HepG2 (cell line): ENCODE measurements at regions not wholly inside any gene's neighbourhood (a gene's known extent, or its start where the extent isn't known, plus 50 kb on each side); places are given as distances from the start of the nearest gene placed in this dataset.

ENCODE experiments used
- ATAC-seq: fragments of 200-7000 bp; cut with Tn5 transposase; 3 replicates; pipeline ENCODE4 v1.9.1; 2020; ENCODE audit warnings: mild to moderate bottlenecking, moderate library complexity
- BruUV-seq: library from RNA; stranded (reverse); fragments of 400-500 nt; replicated peaks from 2 replicates; lab custom pipeline; 2021; lab: Mats Ljungman, UMichigan
- CTCF ChIA-PET: fragments of 300-600 bp; formaldehyde crosslinking; extraction: SDS; loops from one replicate; lab custom pipeline; 2021; ENCODE audit warnings: low total read pairs, inconsistent platforms, low intra/inter-chr PET ratio; lab: Yijun Ruan, JAX
- POLR2A ChIA-PET: fragments of 350-600 bp; sonication (Branson Sonifier 250); formaldehyde crosslinking; loops from one replicate; lab custom pipeline; 2020; ENCODE audit warnings: antibody characterized with exemption, inconsistent platforms; lab: Yijun Ruan, JAX
- DNase-seq: peaks from one replicate; pipeline ENCODE4 v3.0.0-alpha.2; 2015; ENCODE audit warnings: low spot score
- FAIRE-seq: peaks from 3 replicates; lab custom pipeline; 2011; peaks lifted over from hg19 to GRCh38; lab: Jason Lieb, UNC
- H2AFZ ChIP-seq: one replicate; pipeline ENCODE4 v1.6.1; 2011; ENCODE audit warnings: low read length, inconsistent platforms
- H3K27ac ChIP-seq: fragments of 300-600 bp; 3 replicates; pipeline ENCODE4 v1.8.0; 2011; ENCODE audit warnings: mixed run types, mild to moderate bottlenecking, mixed read lengths, low read length, inconsistent platforms; ENCODE audit not compliant: insufficient read depth; ENCODE audit errors: extremely low read length
- H3K27me3 ChIP-seq, 2 experiments: fragments of 200-600 bp in 1 of 2; 2 replicates in 1 of 2; 3 replicates in 1 of 2; pipeline versions ENCODE4 v1.6.0 to v1.8.0; 2011; ENCODE audit warnings: low read length in 2 of 2, mild to moderate bottlenecking in 2 of 2, moderate library complexity in 2 of 2, inconsistent platforms in 1 of 2; ENCODE audit not compliant: insufficient read depth in 2 of 2, control insufficient read depth in 1 of 2
- H3K36me3 ChIP-seq, 2 experiments: fragments of 200-600 bp in 1 of 2; replicated peaks in 1 of 2; 2 replicates in 1 of 2; 3 replicates in 1 of 2; pipeline versions ENCODE4 v1.5.1 to v1.8.0; 2011; ENCODE audit warnings: low read length in 2 of 2, inconsistent platforms in 1 of 2; ENCODE audit not compliant: insufficient read depth in 2 of 2, control insufficient read depth in 1 of 2
- H3K4me1 ChIP-seq: 2 replicates; pipeline ENCODE4 v1.5.1; 2012; ENCODE audit warnings: low read length, inconsistent platforms; ENCODE audit not compliant: insufficient read depth
- H3K4me2 ChIP-seq: 2 replicates; pipeline ENCODE4 v1.6.0; 2011; ENCODE audit warnings: low read depth, low read length, inconsistent platforms
- H3K4me3 ChIP-seq, 3 experiments: fragments of 200-600 bp in 1 of 3; sonication (generic), shearing (Covaris generic) in 1 of 3; replicated peaks in 1 of 3; 2 replicates each; pipeline ENCODE4 v1.5.1; 2011 to 2016; ENCODE audit warnings: low read length in 3 of 3, inconsistent platforms in 2 of 3, low read depth in 2 of 3, mild to moderate bottlenecking in 2 of 3, control low read depth in 1 of 3, mixed read lengths in 1 of 3; ENCODE audit not compliant: insufficient read depth in 1 of 3
- H3K79me2 ChIP-seq: one replicate; pipeline ENCODE4 v1.6.1; 2011; ENCODE audit warnings: low read length, inconsistent platforms; ENCODE audit not compliant: insufficient read depth
- H3K9ac ChIP-seq: 2 replicates; pipeline ENCODE4 v1.6.0; 2011; ENCODE audit warnings: mild to moderate bottlenecking, low read depth, low read length, inconsistent platforms; ENCODE audit not compliant: insufficient read depth
- H3K9me3 ChIP-seq: 2 replicates; pipeline ENCODE4 v1.5.1; 2012; ENCODE audit warnings: mild to moderate bottlenecking, low read length
- H4K20me1 ChIP-seq: 2 replicates; pipeline ENCODE4 v1.6.0; 2011; ENCODE audit warnings: inconsistent platforms, mild to moderate bottlenecking, low read length, moderate library complexity; ENCODE audit not compliant: insufficient read depth
- AHR ChIP-seq: IDR thresholded peaks from 2 replicates; pipeline ENCODE4 v1.6.1; 2018; ENCODE audit warnings: missing genetic modification reagents, missing compliant biosample characterization
- ARNT ChIP-seq: fragments of 450-650 bp; IDR thresholded peaks from 2 replicates; pipeline ENCODE4 v1.6.1; 2017
- EED ChIP-seq: sonication (generic); formaldehyde crosslinking; IDR thresholded peaks from 2 replicates; pipeline ENCODE4 v1.5.0; 2020; ENCODE audit warnings: mild to moderate bottlenecking, missing genetic modification reagents
- FOXC1 ChIP-seq: sonication (generic); formaldehyde crosslinking; IDR thresholded peaks from 2 replicates; pipeline ENCODE4 v1.8.0; 2022; ENCODE audit warnings: mild to moderate bottlenecking, missing genetic modification reagents, borderline replicate concordance
- HOXD1 ChIP-seq: sonication (generic); formaldehyde crosslinking; IDR thresholded peaks from 2 replicates; pipeline ENCODE4 v1.5.0; 2020; ENCODE audit warnings: missing genetic modification reagents
- KLF13 ChIP-seq: sonication (generic); formaldehyde crosslinking; IDR thresholded peaks from 2 replicates; pipeline ENCODE4 v1.4.0; 2020; ENCODE audit warnings: mild to moderate bottlenecking, missing genetic modification reagents
- MTF1 ChIP-seq: sonication (generic); formaldehyde crosslinking; IDR thresholded peaks from 2 replicates; pipeline ENCODE4 v1.5.0; 2020; ENCODE audit warnings: missing genetic modification reagents
- NR2F1 ChIP-seq, 2 experiments: fragments of 450-650 bp in 1 of 2; formaldehyde crosslinking in 1 of 2; IDR thresholded peaks; 2 replicates each; pipeline versions ENCODE4 v1.5.0 to v1.6.1; 2016 to 2020; ENCODE audit warnings: mild to moderate bottlenecking in 1 of 2, missing compliant biosample characterization in 1 of 2, missing genetic modification reagents in 1 of 2, moderate library complexity in 1 of 2
- NR2F6 ChIP-seq, 2 experiments: IDR thresholded peaks; 2 replicates each; pipeline ENCODE4 v1.6.1; 2016; ENCODE audit warnings: antibody characterized with exemption in 1 of 2, mild to moderate bottlenecking in 1 of 2
- PCBP1 ChIP-seq: fragments of 200-400 bp; formaldehyde crosslinking; IDR thresholded peaks from 2 replicates; pipeline ENCODE4 v1.6.1; 2017; ENCODE audit warnings: mild to moderate bottlenecking, low read depth, low read length, borderline replicate concordance
- STAT5B ChIP-seq: sonication (generic); formaldehyde crosslinking; IDR thresholded peaks from 2 replicates; pipeline ENCODE4 v1.4.0; 2020; ENCODE audit warnings: missing genetic modification reagents
- ZFP91 ChIP-seq: sonication (generic); formaldehyde crosslinking; IDR thresholded peaks from 2 replicates; pipeline ENCODE4 v1.9.0; 2022; ENCODE audit warnings: missing genetic modification reagents, mild to moderate bottlenecking, borderline replicate concordance
- ZNF138 ChIP-seq: sonication (generic); formaldehyde crosslinking; IDR thresholded peaks from 2 replicates; pipeline ENCODE4 v1.5.0; 2020; ENCODE audit warnings: mild to moderate bottlenecking, low read depth, missing genetic modification reagents
- ZNF564 ChIP-seq: sonication (generic); formaldehyde crosslinking; IDR thresholded peaks from 2 replicates; pipeline ENCODE4 v1.8.1; 2023; ENCODE audit warnings: mild to moderate bottlenecking, missing genetic modification reagents
- ZNF660 ChIP-seq: sonication (generic); formaldehyde crosslinking; IDR thresholded peaks from 2 replicates; pipeline ENCODE4 v1.5.1; 2020; ENCODE audit warnings: mild to moderate bottlenecking, low read depth, missing genetic modification reagents, borderline replicate concordance
- ZNF776 ChIP-seq: sonication (generic); formaldehyde crosslinking; IDR thresholded peaks from 2 replicates; pipeline ENCODE4 v1.4.0; 2020; ENCODE audit warnings: mild to moderate bottlenecking, missing genetic modification reagents
- WGBS: methylation state at CpG from one replicate; pipeline ENCODE4 v1.1.6; 2017; ENCODE audit warnings: low lambda C conversion rate; 5-methylcytosine and 5-hydroxymethylcytosine counted together
- in situ Hi-C: cut with HindIII; loops from 2 replicates; pipeline ENCODE4 v1.10.0; 2017; ENCODE audit warnings: low pct_unique_long_range_greater_than_20kb; ENCODE audit not compliant: extremely low pct_ligation_motif_present
- intact Hi-C: fragments of 100-400 bp; cut with micrococcal nuclease; formaldehyde crosslinking; loops from one replicate; pipeline ENCODE4 v1.10.0; 2022; ENCODE audit not compliant: unreplicated experiment
- TF ChIP-seq, protein P1 (sequence below): IDR thresholded peaks from 2 replicates; pipeline ENCODE4 v1.6.1; 2016; ENCODE audit warnings: missing genetic modification reagents, missing compliant biosample characterization

DNA sequence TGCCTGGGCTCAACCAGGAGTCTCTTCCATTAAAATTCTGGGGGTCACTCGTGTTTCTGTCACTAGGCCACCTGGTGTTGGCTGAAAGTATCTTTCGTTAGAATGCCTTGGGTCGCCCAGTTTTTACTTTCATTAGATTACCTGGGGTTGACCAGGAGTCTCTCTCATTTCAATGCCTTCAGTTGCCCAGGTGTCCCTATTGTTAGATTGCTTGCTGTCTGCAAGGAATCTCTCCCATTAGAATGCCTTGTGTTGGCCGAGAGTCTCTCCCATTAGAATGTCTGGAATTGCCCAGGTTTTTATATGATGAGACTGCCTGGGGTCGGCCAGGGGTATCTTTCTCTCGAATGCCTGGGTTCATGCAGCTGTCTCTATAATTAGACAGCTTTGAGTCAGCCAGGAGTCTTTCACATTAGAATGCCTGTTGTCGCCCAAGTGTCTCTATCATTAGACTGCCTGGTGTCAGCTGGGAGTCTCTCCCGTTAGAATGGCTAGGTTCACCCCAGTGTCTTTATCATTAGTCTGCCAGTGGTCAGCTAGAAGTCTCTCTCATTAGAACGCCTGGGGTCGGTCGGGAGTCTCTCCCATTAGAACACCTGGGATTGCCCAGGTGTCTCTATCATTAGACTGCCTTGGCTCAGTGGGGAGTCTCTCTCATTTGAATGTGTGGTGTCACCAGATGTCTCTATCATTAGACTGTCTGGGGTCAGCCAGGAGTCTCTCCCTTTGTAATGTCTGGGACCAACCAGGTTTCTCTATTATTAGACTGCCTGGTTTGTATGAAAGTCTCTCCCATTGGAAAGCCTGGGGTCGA is 1446.8 kb downstream of the UQCRFS1 start (continued):
- TF ChIP-seq ZNF660 (CRISPR knock-in tag) = no peak
- no peak for TF ChIP-seq ZNF564 (CRISPR knock-in tag)
- TF ChIP-seq STAT5B (CRISPR knock-in tag) = no peak
- no peak for TF ChIP-seq ZFP91 (CRISPR knock-in tag)
- TF ChIP-seq ZNF776 (CRISPR knock-in tag) = no peak
- no peak for TF ChIP-seq AHR (CRISPR knock-in tag)
- TF ChIP-seq EED (CRISPR knock-in tag) = no peak
- TF ChIP-seq MTF1 (CRISPR knock-in tag) = no peak
- TF ChIP-seq, protein P1, sequence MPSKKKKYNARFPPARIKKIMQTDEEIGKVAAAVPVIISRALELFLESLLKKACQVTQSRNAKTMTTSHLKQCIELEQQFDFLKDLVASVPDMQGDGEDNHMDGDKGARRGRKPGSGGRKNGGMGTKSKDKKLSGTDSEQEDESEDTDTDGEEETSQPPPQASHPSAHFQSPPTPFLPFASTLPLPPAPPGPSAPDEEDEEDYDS = no peak
- TF ChIP-seq PCBP1 = no peak

DNA sequence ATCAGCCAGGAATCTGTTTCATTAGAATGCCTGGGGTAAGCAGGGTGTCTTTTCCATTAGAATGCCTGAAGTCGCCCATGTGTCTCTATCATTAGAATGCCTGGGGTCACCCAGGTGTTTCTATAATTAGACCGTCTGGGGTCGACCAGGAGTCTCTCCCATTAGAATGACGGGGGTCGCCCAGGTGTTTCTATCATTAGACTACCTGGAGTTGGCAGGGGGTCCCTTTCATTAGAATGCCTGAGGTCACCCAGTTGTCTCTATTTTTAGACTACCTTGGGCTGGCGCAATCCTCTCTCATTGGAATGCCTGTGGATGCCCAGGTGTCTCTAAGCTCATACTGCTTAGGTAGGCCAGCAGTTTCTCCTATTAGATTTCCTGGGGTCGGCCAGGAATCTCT is 1447.6 kb downstream of the UQCRFS1 start:
- no peaks in the 10 kb centered on the region for H3K36me3 ChIP-seq
- H4K20me1 ChIP-seq = no peaks in the 10 kb centered on the region
- WGBS = 98% methylated on average over 7 of the region's 7 CpGs
- intact Hi-C loops = no loop called here
- ATAC-seq = no peak
- no peak for DNase-seq
- no peak overlapping the region for H2AFZ ChIP-seq
- H3K9me3 ChIP-seq = peaks cover 100% of the 10 kb centered on the region
- in situ Hi-C loops = no loop called here
- no peaks in the 10 kb centered on the region for H3K79me2 ChIP-seq
- no peak overlapping the region for H3K27ac ChIP-seq
- no peak for FAIRE-seq
- CTCF ChIA-PET = no interaction called here
- no TSS peak for BruUV-seq
- H3K27me3 ChIP-seq = no peaks in the 10 kb centered on the region
- H3K4me2 ChIP-seq = no peak overlapping the region
- H3K4me3 ChIP-seq = no peak overlapping the region
- TF ChIP-seq NR2F6 (IDR thresholded peaks at IDR 0.05) (no peak), NR2F6 (CRISPR knock-in tag; IDR thresholded peaks at IDR 0.05) (no peak), NR2F1 (CRISPR knock-in tag; IDR thresholded peaks at IDR 0.05) (no peak), FOXC1 (CRISPR knock-in tag) (no peak), HOXD1 (no peak), KLF13 (no peak), ARNT (no peak), ZNF138 (CRISPR knock-in tag) (no peak)
- no peaks in the 10 kb centered on the region for H3K4me1 ChIP-seq
- POLR2A ChIA-PET = no interaction called here
- H3K9ac ChIP-seq = no peak overlapping the region
